ENCODE measurements at regions not wholly inside any gene's neighbourhood (a gene's known extent, or its start where the extent isn't known, plus 50 kb on each side); places are given as distances from the start of the nearest gene placed in this dataset.

DNA sequence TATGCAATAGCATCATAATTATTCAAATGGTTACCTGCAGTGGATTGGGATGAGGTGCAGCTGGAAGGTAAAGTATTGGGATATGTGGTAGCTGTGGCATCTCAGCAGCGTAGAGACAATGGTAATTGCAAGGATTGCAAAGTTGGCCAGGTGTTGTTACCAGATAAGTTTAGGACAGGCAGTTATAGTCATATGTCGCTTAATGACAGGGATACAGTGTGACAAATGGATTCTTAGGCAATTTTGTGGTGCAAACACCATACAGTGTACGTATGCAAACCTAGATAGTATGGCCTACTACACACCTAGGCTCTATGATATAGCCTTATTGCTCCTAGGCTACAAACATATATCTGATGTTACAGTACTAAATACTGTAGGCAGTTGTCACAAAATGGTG is 163.5 kb upstream of the LYZL2 start:
- Mint-ChIP-seq H3K27me3 (peaks cover 0 to 4% of the 10 kb centered on the region in 2 donors), H3K9me3 (no peaks in the 10 kb centered on the region), H3K4me3 (no peak overlapping the region), H3K4me1 (ENCODE audit: low read depth in 2 of 2) (peaks cover 6 to 10% of the 10 kb centered on the region in 2 donors), H3K27ac (no peak overlapping the region), H3K36me3 (no peaks in the 10 kb centered on the region)
- ATAC-seq (no peak), DNase-seq (ENCODE audit: low spot score) (no peak)

DNA sequence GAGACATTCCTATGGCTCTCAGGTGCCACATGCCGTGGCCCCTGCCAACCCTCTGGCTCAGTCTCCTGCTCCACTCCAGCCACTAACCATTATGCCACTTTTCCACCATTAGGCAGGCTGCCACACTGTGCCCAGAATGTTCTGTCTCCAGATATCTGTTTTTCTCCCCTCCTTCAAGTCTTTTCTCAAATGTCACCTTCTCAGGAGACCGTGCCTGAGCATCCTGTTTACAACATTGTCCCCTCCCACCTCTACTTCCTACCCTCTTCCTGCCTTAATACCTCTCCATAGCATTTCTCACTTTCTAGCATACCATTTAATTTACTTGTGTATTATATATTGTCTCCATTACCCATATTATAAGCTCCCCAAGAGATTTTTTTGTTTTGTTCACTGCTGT is 162.5 kb upstream of the LYZL2 start:
- H3K4me1 Mint-ChIP-seq (ENCODE audit: low read depth in 2 of 2): peaks cover 6 to 10% of the 10 kb centered on the region in 2 donors
- H3K27ac Mint-ChIP-seq: peak overlapping the region in 1 of 2 donors; percentile 7
- ATAC-seq: no peak
- no peak overlapping the region for H3K4me3 Mint-ChIP-seq
- no peaks in the 10 kb centered on the region for H3K9me3 Mint-ChIP-seq
- peak; percentile 37 for DNase-seq (ENCODE audit: low spot score)
- H3K27me3 Mint-ChIP-seq: peaks cover 0 to 4% of the 10 kb centered on the region in 2 donors
- H3K36me3 Mint-ChIP-seq: no peaks in the 10 kb centered on the region

DNA sequence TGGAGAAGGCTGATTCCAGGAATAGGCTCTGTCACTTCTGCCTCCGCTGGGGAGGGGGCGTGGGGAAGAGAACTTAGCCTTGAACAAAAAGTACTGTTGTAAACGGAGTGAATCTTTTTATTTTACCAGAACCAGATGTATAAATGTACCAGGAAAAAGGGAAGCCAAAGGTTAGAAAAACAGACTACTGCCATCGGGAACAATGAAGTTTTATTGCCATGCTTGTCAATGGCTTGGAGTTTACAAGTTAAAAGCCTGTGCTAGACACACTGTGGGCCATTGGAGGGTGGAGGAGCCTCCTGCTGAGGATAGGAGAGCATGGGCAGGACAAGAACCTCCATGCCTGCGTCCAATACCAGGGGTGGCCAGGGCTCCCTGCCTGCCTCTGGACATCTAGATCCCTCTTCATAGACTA is 161.7 kb upstream of the LYZL2 start:
- Mint-ChIP-seq H3K4me3 (no peak overlapping the region), H3K4me1 (ENCODE audit: low read depth in 2 of 2) (peaks cover 6 to 10% of the 10 kb centered on the region in 2 donors), H3K27ac (no peak overlapping the region), H3K9me3 (no peaks in the 10 kb centered on the region), H3K36me3 (no peaks in the 10 kb centered on the region), H3K27me3 (peaks cover 0 to 4% of the 10 kb centered on the region in 2 donors)
- DNase-seq (ENCODE audit: low spot score): no peak
- ATAC-seq: no peak

DNA sequence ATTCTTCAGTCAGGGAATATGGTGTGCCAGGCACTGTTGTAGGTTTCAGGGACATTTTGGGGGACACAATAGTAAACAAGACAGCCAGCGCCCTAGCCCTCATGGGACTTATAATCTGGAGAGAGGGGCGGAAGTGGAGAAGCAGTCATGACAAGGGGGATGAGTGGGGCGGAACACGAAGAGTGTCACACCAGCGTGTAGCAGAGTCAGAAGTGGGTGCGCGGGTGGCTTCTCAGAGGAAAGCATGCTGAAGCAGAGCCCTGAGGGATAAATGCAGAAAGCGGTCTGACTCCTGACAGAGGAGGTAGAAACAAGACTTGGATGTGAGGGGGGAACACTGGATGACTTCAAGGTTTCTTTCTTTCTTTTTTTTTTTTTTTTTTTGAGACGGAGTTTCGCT is 160.3 kb upstream of the LYZL2 start:
- H3K9me3 Mint-ChIP-seq: no peaks in the 10 kb centered on the region
- H3K4me3 Mint-ChIP-seq: no peak overlapping the region
- H3K27ac Mint-ChIP-seq: no peak overlapping the region
- peaks cover 9 to 10% of the 10 kb centered on the region in 2 donors for H3K4me1 Mint-ChIP-seq (ENCODE audit: low read depth in 2 of 2)
- DNase-seq (ENCODE audit: low spot score) (no peak), ATAC-seq (no peak)
- no peaks in the 10 kb centered on the region for H3K36me3 Mint-ChIP-seq
- H3K27me3 Mint-ChIP-seq: peaks cover 0 to 7% of the 10 kb centered on the region in 2 donors

DNA sequence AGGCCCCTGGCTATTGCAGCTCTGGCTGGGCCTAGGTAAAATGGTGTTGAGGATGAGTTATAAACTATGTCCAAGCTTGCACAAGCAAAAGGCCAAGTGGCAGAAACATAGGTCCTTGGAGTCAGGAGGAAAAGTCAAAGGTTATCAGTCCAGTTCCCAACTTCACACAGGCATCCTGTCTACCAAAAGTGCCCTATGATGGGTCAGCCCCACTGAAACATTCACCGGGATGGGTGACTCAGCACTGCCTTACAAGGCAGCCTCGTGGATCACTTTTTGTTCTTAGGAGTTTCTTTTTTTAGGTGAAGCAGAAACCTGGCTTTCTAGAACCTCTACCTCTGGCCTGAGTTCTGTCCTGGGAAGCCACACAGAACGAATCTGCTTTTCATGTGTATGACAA is 158.8 kb upstream of the LYZL2 start:
- H3K4me3 Mint-ChIP-seq: no peak overlapping the region
- H3K9me3 Mint-ChIP-seq: no peaks in the 10 kb centered on the region
- DNase-seq (ENCODE audit: low spot score) (no peak), ATAC-seq (no peak)
- H3K36me3 Mint-ChIP-seq: no peaks in the 10 kb centered on the region
- H3K4me1 Mint-ChIP-seq (ENCODE audit: low read depth in 2 of 2): peaks cover 17 to 21% of the 10 kb centered on the region in 2 donors
- H3K27ac Mint-ChIP-seq: no peak overlapping the region
- H3K27me3 Mint-ChIP-seq: peaks cover 0 to 10% of the 10 kb centered on the region in 2 donors

DNA sequence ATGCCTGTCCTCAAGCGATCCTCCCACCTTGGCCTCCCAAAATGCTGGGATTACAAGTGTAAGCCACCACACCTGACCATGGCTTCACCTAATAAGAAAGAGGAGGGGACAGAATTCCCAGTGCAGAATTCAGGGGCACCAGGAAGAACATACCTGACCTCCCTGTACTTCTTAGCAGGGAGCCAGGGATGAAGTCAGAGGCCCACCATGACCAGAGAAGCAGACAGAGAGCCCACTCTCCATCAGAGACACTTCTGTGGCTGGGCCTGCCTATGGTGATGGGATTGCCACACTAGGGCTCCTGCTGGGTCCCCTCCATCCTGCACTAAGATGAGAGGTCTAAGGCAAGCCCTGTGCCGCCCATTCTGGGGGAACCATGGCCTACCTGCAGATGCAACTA is 157.4 kb upstream of the LYZL2 start:
- Mint-ChIP-seq H3K4me3 (no peak overlapping the region), H3K36me3 (no peaks in the 10 kb centered on the region), H3K27ac (no peak overlapping the region), H3K27me3 (peaks cover 0 to 10% of the 10 kb centered on the region in 2 donors), H3K9me3 (no peaks in the 10 kb centered on the region), H3K4me1 (ENCODE audit: low read depth in 2 of 2) (peaks cover 12 to 29% of the 10 kb centered on the region in 2 donors)
- ATAC-seq (no peak), DNase-seq (ENCODE audit: low spot score) (no peak)

DNA sequence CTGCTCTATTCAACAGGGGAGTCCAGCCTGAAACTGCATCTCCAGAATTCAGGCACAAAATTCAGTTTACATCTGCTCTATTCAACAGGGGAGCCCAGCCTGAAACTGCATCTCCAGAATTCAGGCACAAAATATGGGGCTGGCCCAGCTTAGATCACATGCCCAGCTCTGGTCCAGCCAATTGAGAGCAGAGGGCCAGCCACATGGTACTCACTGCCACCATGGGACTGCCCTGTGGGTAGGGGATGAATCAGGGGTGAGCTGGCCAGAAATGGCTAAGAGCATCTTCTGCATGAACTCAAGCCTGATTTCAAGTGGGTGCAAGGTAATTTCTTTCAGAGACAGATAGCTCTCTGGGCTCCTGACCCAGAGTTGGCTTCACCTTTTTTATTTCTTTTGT is 156.6 kb upstream of the LYZL2 start:
- Mint-ChIP-seq H3K9me3 (no peaks in the 10 kb centered on the region), H3K4me3 (peak overlapping the region; percentile 64), H3K27ac (no peak overlapping the region), H3K4me1 (ENCODE audit: low read depth in 2 of 2) (peaks cover 11 to 24% of the 10 kb centered on the region in 2 donors), H3K36me3 (no peaks in the 10 kb centered on the region), H3K27me3 (peaks cover 0 to 10% of the 10 kb centered on the region in 2 donors)
- ATAC-seq (no peak), DNase-seq (ENCODE audit: low spot score) (no peak)

DNA sequence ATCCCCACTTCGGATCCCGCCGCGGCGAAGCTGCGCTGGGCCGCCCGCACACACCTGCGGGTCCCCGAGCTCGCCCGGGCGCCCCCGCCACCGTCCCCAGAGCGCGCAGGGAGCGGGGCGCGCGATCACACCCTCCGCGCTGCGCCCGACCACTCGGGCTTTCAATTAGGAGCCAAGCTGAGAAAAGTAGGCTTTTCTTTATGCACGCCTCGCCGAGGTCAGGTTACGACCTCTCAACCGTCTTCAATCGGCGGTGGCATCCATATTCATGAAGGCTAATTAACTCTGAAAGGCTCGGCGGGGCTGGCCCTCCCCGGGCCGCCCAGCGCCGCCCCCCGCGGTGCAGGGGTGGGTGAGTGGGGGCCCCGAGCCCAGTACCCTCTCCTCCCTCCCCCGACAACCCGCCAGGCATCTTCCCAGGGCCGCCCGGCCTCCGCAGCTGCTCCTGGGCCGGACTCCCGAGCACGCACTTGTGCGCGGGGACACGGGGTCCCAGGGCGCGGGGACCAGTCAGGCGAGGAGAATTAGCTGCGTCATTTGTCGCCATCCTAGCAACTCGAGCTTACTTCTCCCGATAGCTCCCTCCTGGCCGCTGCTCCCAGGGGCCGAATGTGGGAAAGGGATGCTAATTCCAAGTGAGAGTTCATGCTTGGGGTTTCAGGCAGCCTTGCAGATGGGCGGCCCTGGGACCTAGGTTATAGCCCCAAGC is 155.5 kb upstream of the LYZL2 start:
- Mint-ChIP-seq H3K27me3 (peaks cover 0 to 10% of the 10 kb centered on the region in 2 donors), H3K4me1 (ENCODE audit: low read depth in 2 of 2) (peaks cover 11 to 24% of the 10 kb centered on the region in 2 donors), H3K4me3 (peak overlapping the region; percentile 64), H3K27ac (no peak overlapping the region), H3K36me3 (no peaks in the 10 kb centered on the region), H3K9me3 (no peaks in the 10 kb centered on the region)
- peak in 1 of 2 donors; percentile 52 for ATAC-seq
- no peak for DNase-seq (ENCODE audit: low spot score)

DNA sequence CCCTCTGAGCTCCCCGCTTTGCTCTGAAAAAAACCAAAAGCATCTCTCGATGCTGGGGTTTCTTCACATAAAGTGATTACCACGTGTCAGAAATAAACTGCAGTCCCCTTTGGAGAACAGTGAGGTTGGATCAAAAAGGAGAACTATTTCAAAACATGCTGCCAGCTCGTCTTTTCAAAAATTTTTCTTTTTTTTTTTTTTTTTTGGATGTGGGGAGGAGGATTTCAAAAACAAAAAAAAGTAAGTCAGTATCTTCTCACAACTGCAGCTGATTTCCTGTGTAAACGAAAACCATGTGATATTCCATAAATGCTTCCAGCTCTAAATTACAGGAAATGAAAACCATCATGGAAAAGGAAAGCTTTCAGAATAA is 155.0 kb upstream of the LYZL2 start:
- ATAC-seq (no peak), DNase-seq (ENCODE audit: low spot score) (no peak)
- Mint-ChIP-seq H3K4me1 (ENCODE audit: low read depth in 2 of 2) (peaks cover 11 to 24% of the 10 kb centered on the region in 2 donors), H3K9me3 (no peaks in the 10 kb centered on the region), H3K27me3 (peaks cover 0 to 7% of the 10 kb centered on the region in 2 donors), H3K27ac (peak overlapping the region in 1 of 2 donors; percentile 34), H3K36me3 (no peaks in the 10 kb centered on the region), H3K4me3 (peak overlapping the region; percentile 64)

DNA sequence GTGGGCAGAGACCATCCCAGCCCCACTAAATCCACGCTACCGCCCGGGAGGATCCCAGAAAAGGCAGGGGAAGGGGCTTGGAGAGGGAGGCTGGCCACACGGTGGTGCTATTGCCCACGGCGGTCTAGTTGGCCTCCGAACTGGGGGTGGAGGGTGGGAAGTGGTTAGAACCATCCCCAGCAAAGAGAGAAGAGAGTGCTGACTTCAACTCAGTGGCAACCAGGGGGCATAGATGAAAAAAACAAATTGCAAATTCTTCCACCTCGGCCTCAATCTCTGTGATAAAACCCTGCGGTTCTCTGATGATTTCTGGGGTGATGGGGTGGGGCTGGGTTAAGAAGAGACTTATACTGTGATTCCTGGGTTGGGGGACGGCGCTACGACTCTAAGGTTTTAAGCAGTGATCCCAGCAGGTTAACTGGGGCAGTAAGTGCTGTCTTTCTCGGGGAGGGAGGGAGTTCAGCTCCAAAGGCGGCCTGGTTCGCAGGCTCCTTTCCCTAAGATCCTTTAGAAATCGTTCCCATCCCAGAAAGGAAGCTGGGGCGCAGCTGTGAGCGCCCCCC is 154.5 kb upstream of the LYZL2 start:
- Mint-ChIP-seq H3K27ac (peak overlapping the region in 1 of 2 donors; percentile 34), H3K4me1 (ENCODE audit: low read depth in 2 of 2) (peaks cover 11 to 24% of the 10 kb centered on the region in 2 donors), H3K4me3 (peak overlapping the region; percentile 64), H3K9me3 (no peaks in the 10 kb centered on the region), H3K36me3 (no peaks in the 10 kb centered on the region), H3K27me3 (peaks cover 4 to 9% of the 10 kb centered on the region in 2 donors)
- DNase-seq (ENCODE audit: low spot score): peak; percentile 68
- ATAC-seq: peak; percentile 77 to 83

DNA sequence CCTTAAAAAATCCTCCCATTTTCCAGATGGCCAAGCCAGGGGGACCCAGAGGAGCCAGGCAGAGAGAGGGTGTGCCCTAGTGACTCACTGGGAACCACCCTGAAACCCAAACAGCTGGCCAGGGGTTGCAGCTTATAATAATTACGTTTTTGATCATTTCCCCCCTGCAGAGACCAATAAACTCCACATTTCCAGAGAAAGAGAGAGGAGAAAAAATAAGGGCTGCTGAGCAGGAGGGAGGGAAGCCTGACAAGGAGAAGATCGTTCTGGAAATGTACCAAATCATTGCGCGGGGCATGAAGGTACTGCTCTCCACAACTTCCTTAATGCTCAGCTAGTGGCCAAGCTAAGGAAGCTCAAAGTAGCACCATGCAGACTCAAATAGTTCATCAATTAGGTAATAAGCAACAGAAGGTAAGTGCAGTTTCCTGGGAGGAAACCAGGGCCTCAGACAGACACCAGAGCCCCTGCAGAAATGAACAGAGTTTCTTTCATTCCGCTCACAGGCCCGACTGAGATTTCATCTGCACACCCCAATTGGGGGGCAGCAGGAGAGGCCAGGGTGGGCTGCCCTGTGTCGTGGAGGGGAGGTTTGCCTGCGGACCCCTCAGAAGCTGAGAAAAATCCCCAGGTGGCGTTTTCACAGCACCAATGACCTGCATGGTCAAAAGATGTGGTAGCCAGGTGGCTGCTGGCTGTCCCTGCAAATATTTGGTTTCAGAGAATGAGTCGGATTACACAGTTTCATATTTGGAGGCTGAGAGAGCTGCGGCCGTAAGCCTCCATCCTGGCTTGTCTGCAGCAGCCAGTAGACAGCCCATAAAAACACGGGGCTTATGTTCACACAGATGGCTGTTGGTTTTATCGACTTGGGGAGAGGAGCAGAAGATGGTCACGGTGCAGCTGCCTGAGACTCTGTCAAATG is 153.2 kb upstream of the LYZL2 start:
- peak in 1 of 2 donors; percentile 1 for ATAC-seq
- no peaks in the 10 kb centered on the region for H3K36me3 Mint-ChIP-seq
- no peaks in the 10 kb centered on the region for H3K9me3 Mint-ChIP-seq
- no peak for DNase-seq (ENCODE audit: low spot score)
- H3K27me3 Mint-ChIP-seq: peaks cover 13 to 15% of the 10 kb centered on the region in 2 donors
- H3K27ac Mint-ChIP-seq: peak overlapping the region in 1 of 2 donors; percentile 34
- H3K4me1 Mint-ChIP-seq (ENCODE audit: low read depth in 2 of 2): peaks cover 11 to 24% of the 10 kb centered on the region in 2 donors
- H3K4me3 Mint-ChIP-seq: peak overlapping the region; percentile 7

DNA sequence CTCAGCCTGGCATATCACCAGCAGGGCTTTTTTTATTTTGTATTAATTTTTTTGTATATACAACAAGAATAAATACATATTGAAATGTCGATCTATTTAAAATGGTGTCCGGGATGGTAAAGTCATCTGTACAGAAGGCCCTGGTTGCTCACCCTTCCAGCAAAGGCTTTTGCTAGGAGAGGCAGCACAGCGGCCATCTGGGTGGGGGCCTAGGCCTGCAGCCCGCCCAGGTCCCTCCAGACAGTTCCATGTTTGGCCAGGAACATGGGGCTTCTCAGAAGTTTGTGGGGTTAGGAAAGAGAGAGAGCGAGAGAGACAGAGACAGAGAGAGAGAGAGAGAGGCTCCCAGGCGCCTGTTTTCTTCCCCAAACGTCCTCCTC is 152.6 kb upstream of the LYZL2 start:
- ATAC-seq (no peak), DNase-seq (ENCODE audit: low spot score) (no peak)
- no peaks in the 10 kb centered on the region for H3K36me3 Mint-ChIP-seq
- H3K4me3 Mint-ChIP-seq: no peak overlapping the region
- H3K27ac Mint-ChIP-seq: no peak overlapping the region
- H3K27me3 Mint-ChIP-seq: peaks cover 13 to 15% of the 10 kb centered on the region in 2 donors
- H3K9me3 Mint-ChIP-seq: no peaks in the 10 kb centered on the region
- peaks cover 11 to 24% of the 10 kb centered on the region in 2 donors for H3K4me1 Mint-ChIP-seq (ENCODE audit: low read depth in 2 of 2)

DNA sequence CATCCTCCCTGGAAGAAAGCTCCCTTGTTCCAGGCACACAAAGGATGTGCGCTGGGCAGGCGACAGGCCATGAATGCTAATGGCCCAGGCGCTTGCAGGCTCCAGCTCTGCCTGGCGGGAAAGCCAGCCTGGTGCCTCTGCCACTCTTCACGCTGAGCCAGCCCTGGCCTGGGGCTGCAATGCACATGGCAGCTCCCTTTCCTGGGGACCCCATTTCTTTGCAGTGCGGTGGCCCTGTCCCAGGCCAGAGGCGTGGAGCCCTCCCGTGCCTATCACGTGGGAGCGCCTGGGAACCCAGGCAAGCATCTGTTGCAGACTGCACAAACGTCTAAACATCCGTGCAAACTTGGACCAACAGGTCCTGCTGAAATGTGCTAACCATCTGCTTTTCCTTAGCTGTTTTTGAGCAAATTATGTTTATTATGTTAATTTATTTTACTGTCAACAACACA is 152.1 kb upstream of the LYZL2 start:
- H3K4me1 Mint-ChIP-seq (ENCODE audit: low read depth in 2 of 2): peaks cover 11 to 24% of the 10 kb centered on the region in 2 donors
- H3K36me3 Mint-ChIP-seq: no peaks in the 10 kb centered on the region
- H3K27me3 Mint-ChIP-seq: peaks cover 13 to 15% of the 10 kb centered on the region in 2 donors
- no peak overlapping the region for H3K4me3 Mint-ChIP-seq
- no peak overlapping the region for H3K27ac Mint-ChIP-seq
- no peaks in the 10 kb centered on the region for H3K9me3 Mint-ChIP-seq
- DNase-seq (ENCODE audit: low spot score) (no peak), ATAC-seq (no peak)
